ENCODE measurements at regions not wholly inside any gene's neighbourhood (a gene's known extent, or its start where the extent isn't known, plus 50 kb on each side); places are given as distances from the start of the nearest gene placed in this dataset.
"Not testable (repeated sequence)": the region's sequence is repeated elsewhere in the genome, so short reads cannot be mapped to it uniquely, and the experiment has no call there.

DNA sequence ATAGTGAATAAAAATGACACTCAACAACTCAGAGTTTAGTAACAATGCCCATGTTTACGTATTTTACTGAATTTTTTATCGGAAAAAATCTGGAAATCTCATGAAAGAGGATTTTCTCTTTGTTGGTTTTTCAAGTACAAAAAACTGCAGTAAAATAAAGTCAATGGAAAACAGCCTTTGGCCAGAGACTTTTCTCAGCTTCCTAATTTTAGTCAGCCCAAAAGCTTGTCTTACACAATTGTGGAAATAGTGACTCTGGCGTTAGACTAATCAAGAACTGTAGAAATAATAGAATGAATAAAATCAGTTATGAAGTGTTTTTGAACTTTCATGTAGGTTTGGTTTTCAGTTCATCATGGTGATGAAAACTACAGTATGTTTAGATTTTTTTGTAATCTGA is 234.7 kb downstream of the DKK2 start:
- H3K4me1 ChIP-seq = no peaks in the 10 kb centered on the region
- DNase-seq = no peak
- H3K36me3 ChIP-seq = no peaks in the 10 kb centered on the region
- no peak overlapping the region for H3K4me3 ChIP-seq
- no peaks in the 10 kb centered on the region for H3K9me3 ChIP-seq (replicated peaks)
- H3K27me3 ChIP-seq = no peaks in the 10 kb centered on the region
- H3K27ac ChIP-seq = no peak overlapping the region

DNA sequence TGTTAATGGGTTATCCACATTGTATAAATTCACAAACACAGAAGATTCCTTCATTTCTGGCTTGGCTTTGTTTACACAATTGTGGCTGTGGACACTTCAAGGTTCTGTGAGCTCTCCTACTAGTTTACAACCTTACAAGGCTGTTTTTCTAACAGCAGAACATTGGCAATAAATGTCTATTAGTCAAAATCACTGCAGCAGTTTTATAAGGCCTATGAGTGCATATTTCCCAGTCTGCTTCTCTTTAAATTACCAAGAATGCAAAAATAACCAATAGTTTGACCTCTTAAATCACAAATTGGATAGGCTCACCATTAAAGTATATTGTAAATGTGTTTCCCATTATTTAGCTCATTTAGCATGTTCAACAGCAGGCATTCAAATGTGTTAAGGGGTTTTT is 239.2 kb downstream of the DKK2 start:
- Histone ChIP-seq H3K4me3 (no peak overlapping the region), H3K36me3 (no peaks in the 10 kb centered on the region), H3K4me1 (no peaks in the 10 kb centered on the region), H3K27ac (no peak overlapping the region), H3K27me3 (no peaks in the 10 kb centered on the region), H3K9me3 (replicated peaks) (no peaks in the 10 kb centered on the region)
- no peak for DNase-seq

DNA sequence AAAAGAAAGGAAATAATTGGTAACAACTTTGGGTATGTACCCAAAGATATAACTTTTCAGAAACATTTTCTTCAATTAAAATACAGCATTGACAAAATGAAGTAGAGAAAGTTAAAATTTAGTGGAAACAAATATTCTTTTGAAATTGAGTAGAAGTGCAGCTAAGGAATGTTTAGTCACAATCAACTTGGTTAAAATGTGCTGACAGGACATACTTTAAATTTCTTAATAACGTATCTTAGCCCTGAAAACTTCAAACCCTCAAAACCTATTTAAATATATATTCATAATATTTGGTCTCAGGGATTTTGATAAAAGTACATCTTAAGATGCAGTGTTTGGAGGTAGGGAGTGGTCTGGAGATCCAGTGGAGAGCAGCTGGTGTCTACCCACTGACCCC is 240.8 kb downstream of the DKK2 start:
- H3K36me3 ChIP-seq = no peaks in the 10 kb centered on the region
- no peaks in the 10 kb centered on the region for H3K9me3 ChIP-seq (replicated peaks)
- H3K27ac ChIP-seq = no peak overlapping the region
- DNase-seq = no peak
- H3K4me3 ChIP-seq = no peak overlapping the region
- H3K4me1 ChIP-seq = no peaks in the 10 kb centered on the region
- H3K27me3 ChIP-seq = no peaks in the 10 kb centered on the region

DNA sequence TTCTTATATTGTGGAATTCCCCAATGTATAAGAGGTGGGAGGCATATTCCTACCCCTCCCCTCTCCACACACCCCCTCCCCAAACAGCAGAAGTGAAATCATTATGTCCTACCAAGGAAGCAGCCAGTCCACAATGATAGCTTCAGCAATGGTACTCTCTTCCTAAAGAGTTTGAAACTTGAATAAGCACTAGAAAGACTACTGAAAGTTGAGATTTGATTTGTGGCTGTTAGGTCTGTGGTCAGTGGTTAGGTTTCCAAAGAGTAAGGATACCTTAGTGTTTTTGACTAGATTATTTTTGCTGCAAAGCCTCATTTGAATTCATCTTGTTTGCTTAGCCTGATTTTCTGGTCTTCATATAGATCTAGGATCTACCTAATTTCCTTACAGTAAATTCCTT is 242.2 kb downstream of the DKK2 start:
- H3K36me3 ChIP-seq = no peaks in the 10 kb centered on the region
- no peak overlapping the region for H3K27ac ChIP-seq
- H3K27me3 ChIP-seq = no peaks in the 10 kb centered on the region
- no peaks in the 10 kb centered on the region for H3K4me1 ChIP-seq
- no peak overlapping the region for H3K4me3 ChIP-seq
- H3K9me3 ChIP-seq (replicated peaks) = no peaks in the 10 kb centered on the region
- DNase-seq = no peak

DNA sequence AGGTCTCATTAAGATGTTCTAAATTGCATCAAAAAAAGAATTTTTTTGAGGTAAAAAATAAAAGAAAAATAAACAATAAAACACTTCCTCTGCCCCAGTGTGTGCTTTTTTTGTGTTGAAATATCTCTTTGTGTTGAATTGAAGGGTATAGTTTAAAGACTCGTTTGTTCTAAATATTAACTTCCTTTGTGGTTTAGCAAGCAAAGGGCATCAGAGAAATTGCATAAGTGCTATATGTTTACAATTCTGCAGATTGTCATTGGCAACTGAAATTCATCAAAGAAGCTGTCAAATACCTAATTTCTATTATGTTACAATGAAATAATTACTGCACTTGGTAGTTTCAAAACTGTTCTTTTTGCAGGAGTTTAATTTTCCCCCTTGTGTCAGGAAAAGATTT is 260.5 kb downstream of the DKK2 start:
- DNase-seq = no peak
- no peaks in the 10 kb centered on the region for H3K36me3 ChIP-seq
- no peak overlapping the region for H3K27ac ChIP-seq
- no peaks in the 10 kb centered on the region for H3K4me1 ChIP-seq
- H3K4me3 ChIP-seq = no peak overlapping the region
- H3K9me3 ChIP-seq (replicated peaks) = no peaks in the 10 kb centered on the region
- H3K27me3 ChIP-seq = no peaks in the 10 kb centered on the region

DNA sequence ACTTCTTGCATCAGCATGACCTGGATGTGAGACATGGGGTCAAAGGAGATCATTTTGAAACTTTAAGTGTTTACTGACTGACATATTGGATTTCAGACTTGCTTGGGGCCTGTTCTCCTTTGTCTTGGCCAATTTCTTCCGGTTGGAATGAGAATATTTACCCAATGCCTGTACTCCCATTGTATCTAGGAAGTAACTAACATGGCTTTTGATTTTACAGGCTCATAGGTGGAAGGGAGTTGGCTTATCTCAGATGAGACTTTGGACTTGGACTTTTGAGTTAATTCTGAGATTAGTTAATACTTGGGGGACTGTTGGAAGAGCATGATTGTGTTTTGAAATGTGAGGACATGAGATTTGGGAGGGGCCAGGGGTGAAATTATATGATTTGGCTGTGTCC is 262.1 kb downstream of the DKK2 start:
- H3K27ac ChIP-seq; H3K4me1 ChIP-seq; DNase-seq; H3K4me3 ChIP-seq; H3K36me3 ChIP-seq; H3K9me3 ChIP-seq (replicated peaks); H3K27me3 ChIP-seq: not testable (repeated sequence)

DNA sequence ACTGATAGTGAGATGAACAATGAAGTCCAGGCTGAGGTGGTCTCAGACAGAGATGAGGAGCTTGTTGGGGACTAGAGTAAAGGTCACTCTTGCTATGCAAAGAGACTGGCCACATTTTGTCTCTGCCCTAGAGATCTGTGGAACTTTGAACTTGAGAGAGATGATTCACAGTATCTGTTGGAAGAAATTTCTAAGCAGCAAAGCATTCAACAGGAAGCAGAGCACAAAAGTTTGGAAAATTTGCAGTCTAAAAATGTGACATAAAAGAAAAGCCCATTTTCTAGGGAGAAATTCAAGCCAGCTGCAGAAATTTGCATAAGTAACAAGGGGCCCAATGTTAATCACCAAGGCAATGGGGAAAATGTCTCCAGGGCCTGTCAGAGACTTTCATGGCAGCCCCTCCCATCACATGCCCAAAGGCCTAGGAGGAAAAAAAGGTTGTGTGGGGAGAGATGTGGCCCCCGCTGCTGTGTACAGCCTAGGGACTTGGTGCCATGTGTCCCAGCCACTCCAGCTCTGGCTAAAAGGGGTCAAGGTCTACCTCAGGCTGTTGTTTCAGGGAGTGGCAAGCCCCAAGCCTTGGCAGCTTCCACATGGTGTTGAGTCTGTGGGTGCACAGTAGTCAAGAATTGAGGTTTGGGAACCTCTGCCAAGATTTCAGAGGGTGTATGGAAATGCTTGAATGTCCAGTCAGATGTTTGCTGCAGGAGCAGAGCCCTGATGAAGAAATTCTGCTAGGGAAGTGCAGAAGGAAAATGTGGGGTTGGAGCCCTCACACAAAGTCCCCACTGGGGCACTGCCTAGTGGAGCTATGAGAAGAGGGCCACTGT is 262.8 kb downstream of the DKK2 start:
- Histone ChIP-seq H3K27me3 (no peaks in the 10 kb centered on the region), H3K4me3 (no peak overlapping the region), H3K36me3 (no peaks in the 10 kb centered on the region), H3K4me1 (no peaks in the 10 kb centered on the region), H3K9me3 (replicated peaks) (no peaks in the 10 kb centered on the region), H3K27ac (no peak overlapping the region)
- no peak for DNase-seq

DNA sequence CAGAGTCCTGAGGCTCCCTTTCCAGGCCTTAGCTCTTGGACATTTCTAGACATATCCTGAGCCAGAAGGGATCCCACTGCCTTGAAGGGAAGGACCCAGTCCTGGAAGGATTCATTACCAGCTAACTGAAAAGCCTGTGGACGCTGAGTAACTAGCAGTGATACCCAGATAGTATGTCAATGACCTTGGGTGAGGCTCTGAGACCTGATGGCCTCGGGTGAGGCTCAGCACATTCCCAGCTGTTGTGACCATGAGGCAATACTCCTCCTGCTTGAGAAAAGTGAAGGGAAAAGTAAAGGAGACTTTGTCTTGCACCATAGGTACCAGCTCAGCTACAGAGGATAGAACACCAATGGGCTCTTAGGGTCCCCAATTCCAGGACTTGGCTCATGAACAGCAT is 268.1 kb downstream of the DKK2 start:
- 0 out of 2 replicates have a peak overlapping the region, but pooled peaks have one; percentile 3 for H3K27ac ChIP-seq
- H3K36me3 ChIP-seq = no peaks in the 10 kb centered on the region
- no peaks in the 10 kb centered on the region for H3K27me3 ChIP-seq
- H3K4me3 ChIP-seq = no peak overlapping the region
- peaks cover 3% of the 10 kb centered on the region; the same call in 1 of the 2 replicates for H3K4me1 ChIP-seq
- DNase-seq = peak; percentile 19 to 23
- no peaks in the 10 kb centered on the region for H3K9me3 ChIP-seq (replicated peaks)

DNA sequence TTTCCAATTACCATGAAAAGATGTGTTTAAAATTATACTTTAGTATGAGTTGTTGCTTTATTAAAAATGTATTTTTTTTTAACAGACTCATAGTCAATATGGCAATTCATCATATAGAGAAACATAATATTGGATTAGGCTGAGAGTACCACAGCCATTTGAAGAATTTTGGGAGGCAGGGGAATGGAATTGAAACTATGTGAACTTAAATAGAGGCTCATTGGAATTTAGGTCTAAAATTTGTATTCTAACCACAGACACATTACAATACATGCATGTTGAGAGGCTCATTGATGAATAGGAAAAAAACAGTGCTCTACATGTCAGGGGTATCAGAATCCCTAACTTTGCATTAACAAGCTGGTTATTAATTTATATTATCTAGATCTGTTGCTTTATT is 269.6 kb downstream of the DKK2 start:
- Histone ChIP-seq H3K27ac (peak overlapping the region; percentile 16; the same call in 1 of the 2 replicates), H3K27me3 (no peaks in the 10 kb centered on the region), H3K4me1 (peaks cover 3% of the 10 kb centered on the region; the same call in 1 of the 2 replicates), H3K4me3 (no peak overlapping the region), H3K36me3 (no peaks in the 10 kb centered on the region), H3K9me3 (replicated peaks) (no peaks in the 10 kb centered on the region)
- DNase-seq = peak in 1 of 2 experiments; percentile 1

DNA sequence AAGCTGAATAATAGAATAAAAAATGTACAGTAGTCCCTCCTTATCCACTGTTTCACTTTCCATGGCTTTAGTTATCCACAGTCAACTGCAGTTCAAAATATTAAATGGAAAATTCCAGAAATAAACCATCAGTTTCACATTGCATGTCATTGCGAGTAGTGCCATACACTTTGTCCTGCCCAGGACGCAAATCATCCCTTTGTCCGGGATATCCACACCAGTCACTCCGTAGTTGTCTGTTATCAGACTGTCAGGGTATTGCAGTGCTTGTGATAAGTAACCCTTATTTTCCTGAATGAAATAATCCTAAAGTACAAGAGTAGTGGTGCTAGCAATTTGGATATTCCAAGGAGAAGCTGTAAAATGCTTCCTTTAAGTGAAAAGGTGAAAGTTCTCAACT is 271.3 kb downstream of the DKK2 start:
- DNase-seq = no peak
- Histone ChIP-seq H3K4me3 (no peak overlapping the region), H3K4me1 (peaks cover 3% of the 10 kb centered on the region; the same call in 1 of the 2 replicates), H3K27ac (no peak overlapping the region), H3K36me3 (no peaks in the 10 kb centered on the region), H3K27me3 (no peaks in the 10 kb centered on the region), H3K9me3 (replicated peaks) (no peaks in the 10 kb centered on the region)

DNA sequence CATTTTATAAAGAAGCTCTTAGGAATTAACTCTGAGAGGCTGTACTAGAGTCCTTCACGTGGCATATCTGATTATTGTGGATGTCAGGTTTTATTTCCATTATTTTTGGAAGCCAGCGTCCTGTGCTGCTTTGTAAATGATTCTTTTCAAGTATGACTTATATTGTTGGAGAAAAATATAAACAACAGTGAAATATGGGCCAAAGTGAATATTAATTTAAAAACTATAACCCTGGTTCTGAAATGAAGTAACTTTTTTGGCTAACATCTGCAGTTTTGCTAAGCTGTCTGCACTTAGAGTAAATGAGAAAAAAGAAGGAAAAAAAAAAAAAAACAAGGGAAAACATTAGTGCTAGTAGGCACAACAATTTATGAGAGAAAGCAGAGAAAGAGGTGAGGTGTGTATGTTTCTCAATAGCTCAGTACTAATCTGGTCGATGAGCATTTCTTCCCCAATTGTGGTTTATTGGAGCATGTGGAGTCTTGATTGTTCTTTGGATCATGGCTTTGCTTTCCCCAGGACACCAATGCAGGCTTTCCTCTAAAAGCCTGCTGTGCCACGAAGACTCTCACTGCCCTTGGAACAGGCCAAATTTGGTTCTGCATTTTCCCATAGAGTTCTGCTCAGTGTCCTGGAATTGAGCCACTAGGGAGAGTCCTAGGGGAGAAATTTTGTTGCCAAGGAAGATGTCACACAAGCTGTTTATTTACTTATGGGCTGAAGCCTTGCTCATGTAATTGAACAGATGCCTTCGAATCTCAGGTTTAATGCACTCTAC is 273.3 kb downstream of the DKK2 start:
- no peaks in the 10 kb centered on the region for H3K9me3 ChIP-seq (replicated peaks)
- H3K27ac ChIP-seq = no peak overlapping the region
- DNase-seq = peak in 1 of 2 experiments; percentile 5
- H3K36me3 ChIP-seq = no peaks in the 10 kb centered on the region
- H3K4me1 ChIP-seq = peaks cover 3% of the 10 kb centered on the region; the same call in 1 of the 2 replicates
- no peaks in the 10 kb centered on the region for H3K27me3 ChIP-seq
- H3K4me3 ChIP-seq = no peak overlapping the region

DNA sequence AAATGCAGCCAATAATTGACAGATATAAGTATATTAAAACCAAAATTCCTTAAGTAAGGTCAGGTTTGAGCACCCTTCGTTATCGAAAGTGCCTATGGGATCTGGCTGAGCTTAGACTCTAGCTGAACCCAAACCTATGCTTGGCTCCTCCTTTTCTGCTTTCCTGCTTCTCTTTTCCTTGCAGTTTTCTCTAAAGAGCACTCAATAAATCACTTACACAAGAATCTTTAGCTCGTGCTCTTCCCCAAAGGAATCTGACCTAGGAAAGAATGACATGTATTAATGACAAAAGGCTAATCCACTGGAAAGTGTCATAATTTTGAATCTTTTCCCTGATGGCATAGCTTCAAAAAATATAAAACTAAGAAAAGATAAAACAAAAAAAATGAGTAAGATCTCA is 282.7 kb downstream of the DKK2 start:
- no peak overlapping the region for H3K27ac ChIP-seq
- DNase-seq = no peak
- no peaks in the 10 kb centered on the region for H3K36me3 ChIP-seq
- no peaks in the 10 kb centered on the region for H3K27me3 ChIP-seq
- no peak overlapping the region for H3K4me3 ChIP-seq
- no peaks in the 10 kb centered on the region for H3K9me3 ChIP-seq (replicated peaks)
- H3K4me1 ChIP-seq = no peaks in the 10 kb centered on the region

DNA sequence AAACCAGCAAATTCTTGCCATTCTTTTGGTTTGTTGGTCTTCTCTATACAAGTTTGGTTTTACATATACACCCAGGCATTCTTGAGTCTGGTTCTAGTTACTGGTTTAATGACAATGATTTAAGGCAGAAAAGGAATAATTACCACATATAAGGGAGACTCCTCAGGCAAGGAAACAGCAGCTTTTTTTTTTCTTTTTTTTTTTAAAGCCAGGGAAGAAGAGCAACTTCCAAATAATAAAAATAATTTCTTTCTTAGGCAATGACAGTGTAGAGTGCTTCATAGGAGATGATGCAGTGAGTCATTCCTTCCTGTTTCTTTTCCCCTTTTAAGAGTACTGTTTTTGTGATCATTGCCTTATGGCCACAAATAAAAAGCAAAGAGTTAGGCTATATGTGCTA is 289.7 kb downstream of the DKK2 start:
- Histone ChIP-seq H3K27me3 (no peaks in the 10 kb centered on the region), H3K4me3 (no peak overlapping the region), H3K36me3 (no peaks in the 10 kb centered on the region), H3K9me3 (replicated peaks) (no peaks in the 10 kb centered on the region), H3K4me1 (no peaks in the 10 kb centered on the region), H3K27ac (no peak overlapping the region)
- no peak for DNase-seq

DNA sequence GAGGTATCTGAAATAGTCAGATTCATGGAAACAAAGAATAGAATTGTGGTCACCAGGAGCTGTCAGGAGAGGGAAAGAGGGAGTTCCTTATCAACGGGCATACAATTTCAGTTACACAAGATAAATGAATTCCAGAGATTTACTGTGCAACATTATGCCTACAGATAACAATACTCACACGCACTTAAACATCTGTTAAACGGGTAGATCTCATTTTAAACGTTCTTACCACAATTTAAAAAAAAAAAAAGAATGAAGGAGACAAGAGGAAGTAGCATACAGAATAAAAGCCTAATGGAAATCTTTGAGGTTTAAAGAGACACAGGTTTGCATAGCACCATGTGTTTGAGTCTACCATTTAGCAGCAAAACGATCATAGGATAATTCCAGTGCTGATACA is 298.0 kb downstream of the DKK2 start:
- no peak overlapping the region for H3K27ac ChIP-seq
- H3K27me3 ChIP-seq = no peaks in the 10 kb centered on the region
- no peak overlapping the region for H3K4me3 ChIP-seq
- no peaks in the 10 kb centered on the region for H3K4me1 ChIP-seq
- no peaks in the 10 kb centered on the region for H3K9me3 ChIP-seq (replicated peaks)
- H3K36me3 ChIP-seq = no peaks in the 10 kb centered on the region
- no peak for DNase-seq

DNA sequence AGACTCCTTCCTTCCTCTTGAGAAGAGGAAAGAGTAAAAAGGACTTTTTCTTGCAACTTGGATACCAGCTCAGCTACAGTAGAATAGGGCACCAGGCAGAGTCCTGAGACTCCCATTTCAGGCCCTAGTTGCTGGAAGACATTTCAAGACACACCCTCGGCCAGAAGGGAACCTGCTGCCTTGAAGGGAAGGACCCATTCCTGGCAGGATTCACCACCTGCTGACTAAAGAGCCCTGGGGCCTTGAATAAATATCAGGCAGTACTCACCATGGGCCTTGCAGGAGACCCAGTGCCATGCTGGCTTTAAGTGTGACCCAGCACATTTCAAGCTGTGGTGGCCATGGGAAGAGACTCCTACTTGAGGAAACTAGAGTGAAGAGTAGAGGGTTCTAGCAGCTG is 317.6 kb downstream of the DKK2 start:
- Histone ChIP-seq H3K9me3 (replicated peaks) (no peaks in the 10 kb centered on the region), H3K4me3 (no peak overlapping the region), H3K36me3 (no peaks in the 10 kb centered on the region), H3K27ac (no peak overlapping the region), H3K4me1 (no peaks in the 10 kb centered on the region), H3K27me3 (no peaks in the 10 kb centered on the region)
- no peak for DNase-seq

Data from SJCRH30 (cell line).